Kidney capillary endothelial cell (primary cell): ENCODE measurements at regions not wholly inside any gene's neighbourhood (a gene's known extent, or its start where the extent isn't known, plus 50 kb on each side); places are given as distances from the start of the nearest gene placed in this dataset.
A peak's percentile ranks its signal among the peaks of the same experiment; 100 is the strongest.
"Not testable (repeated sequence)": the region's sequence is repeated elsewhere in the genome, so short reads cannot be mapped to it uniquely, and the experiment has no call there.

Experiments
- DNase-seq: peaks from one replicate; pipeline ENCODE4 v3.0.0-alpha.2; 2018; ENCODE audit warnings: low spot score

DNA sequence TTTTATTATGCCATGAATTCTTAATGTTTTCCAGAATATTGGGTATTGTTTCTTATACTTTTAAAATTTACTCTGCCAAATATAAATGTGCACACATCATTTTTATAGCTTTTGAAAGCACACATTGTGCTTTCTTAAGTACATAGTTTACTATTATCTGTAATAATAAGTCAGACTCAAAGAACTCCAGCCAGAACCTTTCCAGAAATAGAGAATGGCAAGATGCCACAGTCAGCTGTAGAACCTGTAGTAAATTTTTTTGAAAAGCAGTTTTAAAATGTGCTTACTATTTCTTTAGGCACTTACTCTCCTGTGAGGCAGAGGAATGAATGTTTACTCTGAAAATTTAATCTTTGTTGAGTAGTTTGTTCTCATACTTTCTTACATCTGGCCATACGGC, 1287.1 kb downstream of the PCDH9 start:
- no peak for DNase-seq

- DNase-seq = no peak
Measured at GRCh38 chr13:65940720-65941119, 1289.4 kb downstream of the PCDH9 start.

DNA sequence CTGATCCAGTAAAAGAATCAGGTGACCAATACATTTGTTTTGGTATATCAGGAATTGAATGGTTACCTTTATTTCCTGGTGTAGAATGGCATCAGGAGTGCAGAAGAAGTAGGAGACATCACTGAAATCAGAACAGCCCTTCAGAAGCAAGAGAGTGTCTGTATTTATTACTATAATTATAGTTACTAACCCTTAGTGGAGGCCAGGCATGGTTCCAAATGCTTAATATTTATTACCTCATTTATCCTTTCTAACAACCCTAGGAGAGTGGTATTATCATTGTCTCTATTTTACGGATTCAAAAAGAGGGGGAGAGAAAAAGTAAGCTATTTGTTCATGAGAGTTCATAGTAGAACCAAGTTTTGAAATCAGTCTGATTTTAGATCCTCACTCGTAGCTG, 1292.9 kb downstream of the PCDH9 start:
- DNase-seq = no peak

- DNase-seq = no peak
Measured at GRCh38 chr13:65936249-65936648, 1293.9 kb downstream of the PCDH9 start.

- DNase-seq = no peak
Measured at GRCh38 chr13:65932587-65933239, 1297.4 kb downstream of the PCDH9 start.

GRCh38 chr13:65932013-65932412, 1298.1 kb downstream of the PCDH9 start:
- no peak for DNase-seq

DNA sequence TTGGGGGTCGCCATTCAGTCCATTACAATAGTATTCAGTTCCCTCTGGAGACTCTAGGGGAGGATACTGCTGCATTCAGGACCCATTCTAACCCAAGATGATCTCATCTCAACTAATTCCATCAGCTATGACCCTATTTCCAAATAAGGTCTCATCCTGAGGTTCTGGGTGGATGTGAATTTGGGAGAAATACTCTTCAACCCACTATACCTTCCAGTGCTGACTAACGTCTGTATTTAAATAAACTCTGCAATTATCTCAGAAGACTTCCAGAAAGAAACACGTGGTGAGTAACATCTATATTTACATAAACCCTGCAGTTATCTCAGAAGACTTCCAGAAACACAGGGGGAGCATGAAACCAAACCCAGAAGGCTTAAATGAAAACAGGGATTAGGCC, 1300.7 kb downstream of the PCDH9 start:
- no peak for DNase-seq

- DNase-seq = no peak
Measured at GRCh38 chr13:65926750-65927171, 1303.4 kb downstream of the PCDH9 start.

GRCh38 chr13:65922846-65923245, 1307.3 kb downstream of the PCDH9 start:
- DNase-seq = not testable (repeated sequence)

GRCh38 chr13:65921933-65922332, 1308.2 kb downstream of the PCDH9 start:
- DNase-seq = no peak

- no peak for DNase-seq
Measured at GRCh38 chr13:65917731-65918130, 1312.4 kb downstream of the PCDH9 start.

- no peak for DNase-seq
Measured at GRCh38 chr13:65915195-65915594, 1314.9 kb downstream of the PCDH9 start.

- peak; percentile 88 for DNase-seq
Measured at GRCh38 chr13:65914716-65915115, 1315.4 kb downstream of the PCDH9 start.

DNA sequence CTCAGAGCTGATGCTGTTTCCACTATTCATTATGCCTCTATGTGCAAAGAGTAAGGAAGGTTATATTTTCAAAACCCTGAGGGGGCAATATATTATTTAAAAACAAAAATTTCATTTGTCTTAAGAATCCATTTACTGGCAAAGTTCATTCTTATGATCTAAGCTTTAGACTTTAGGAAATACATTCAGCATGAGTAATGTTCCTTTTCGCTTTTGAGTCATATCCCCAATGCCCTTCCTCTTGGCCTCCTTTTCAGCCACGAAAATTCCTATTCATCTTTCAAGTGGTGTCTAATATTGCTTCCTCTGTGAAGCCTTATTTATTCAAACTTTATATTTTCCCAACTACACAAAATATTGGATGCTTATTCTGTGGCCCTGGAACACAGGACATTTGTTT, 1317.0 kb downstream of the PCDH9 start:
- DNase-seq = peak; percentile 84

DNA sequence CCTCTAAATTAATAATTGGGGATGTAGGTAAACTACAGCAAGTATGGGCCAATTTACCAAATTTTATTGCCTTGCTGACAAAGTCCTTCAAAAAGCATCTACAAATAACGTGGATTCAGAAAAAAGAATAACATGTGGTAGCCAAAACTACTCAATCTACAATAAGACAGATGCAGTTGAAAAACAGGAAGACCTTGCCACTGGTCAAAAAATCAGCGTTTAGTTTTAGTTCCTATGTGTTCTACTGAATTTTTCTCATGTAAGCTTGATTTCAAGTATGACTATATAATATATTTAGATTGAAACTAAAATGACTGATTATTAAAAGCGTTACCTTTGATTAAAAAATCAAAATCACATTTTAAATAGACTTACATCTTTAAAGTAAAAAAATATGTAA, 1317.6 kb downstream of the PCDH9 start:
- peak; percentile 15 for DNase-seq

DNA sequence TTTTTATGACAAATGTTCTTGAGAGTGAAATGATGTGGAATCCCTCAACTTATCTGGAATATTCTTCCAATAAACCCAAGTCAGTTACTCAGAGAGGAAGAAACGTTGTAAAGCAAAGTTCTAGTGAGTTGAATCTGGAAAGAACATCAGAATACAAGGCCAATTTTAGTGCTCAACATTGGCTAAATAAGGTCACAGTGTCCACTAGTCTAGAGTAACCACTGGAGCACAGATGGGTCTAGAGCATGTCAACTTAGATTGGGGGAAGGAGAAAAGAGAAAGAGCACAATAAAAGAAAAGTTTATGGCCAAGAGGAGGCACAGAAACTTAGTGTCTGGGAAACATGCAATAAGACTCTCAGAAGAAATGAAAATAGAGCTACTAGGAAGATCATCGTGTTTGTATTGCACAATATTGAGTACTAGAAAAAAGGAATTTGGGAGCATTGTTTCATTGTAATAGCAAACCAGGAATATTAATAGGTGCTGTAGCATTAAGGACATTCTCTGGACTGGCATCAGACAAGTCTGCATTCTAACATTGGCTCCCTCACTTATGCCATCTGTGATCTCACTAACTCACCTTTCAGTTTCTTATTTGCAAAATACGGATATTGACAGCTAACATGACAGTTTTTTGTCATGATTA, 1318.5 kb downstream of the PCDH9 start:
- DNase-seq = no peak

DNA sequence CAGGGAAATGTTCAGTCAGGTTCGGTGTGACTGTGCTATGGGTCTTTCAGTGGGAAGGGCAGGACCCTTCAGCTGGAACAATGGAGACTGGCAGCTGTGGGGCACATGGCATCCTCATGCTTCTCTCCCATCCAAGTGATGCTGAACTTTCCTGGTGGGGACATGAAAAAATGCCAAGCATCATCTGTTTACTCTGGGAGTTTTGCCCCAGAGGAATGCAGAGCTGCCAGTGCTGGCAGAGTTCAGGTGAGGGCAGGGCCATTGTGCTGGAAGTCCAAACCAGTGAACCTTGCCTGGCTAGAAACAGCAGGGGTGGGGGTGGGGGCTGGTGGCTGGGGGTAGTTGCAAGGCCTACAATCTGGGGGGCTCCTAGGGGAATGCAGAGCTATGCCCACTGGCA, 1320.6 kb downstream of the PCDH9 start:
- no peak for DNase-seq

DNA sequence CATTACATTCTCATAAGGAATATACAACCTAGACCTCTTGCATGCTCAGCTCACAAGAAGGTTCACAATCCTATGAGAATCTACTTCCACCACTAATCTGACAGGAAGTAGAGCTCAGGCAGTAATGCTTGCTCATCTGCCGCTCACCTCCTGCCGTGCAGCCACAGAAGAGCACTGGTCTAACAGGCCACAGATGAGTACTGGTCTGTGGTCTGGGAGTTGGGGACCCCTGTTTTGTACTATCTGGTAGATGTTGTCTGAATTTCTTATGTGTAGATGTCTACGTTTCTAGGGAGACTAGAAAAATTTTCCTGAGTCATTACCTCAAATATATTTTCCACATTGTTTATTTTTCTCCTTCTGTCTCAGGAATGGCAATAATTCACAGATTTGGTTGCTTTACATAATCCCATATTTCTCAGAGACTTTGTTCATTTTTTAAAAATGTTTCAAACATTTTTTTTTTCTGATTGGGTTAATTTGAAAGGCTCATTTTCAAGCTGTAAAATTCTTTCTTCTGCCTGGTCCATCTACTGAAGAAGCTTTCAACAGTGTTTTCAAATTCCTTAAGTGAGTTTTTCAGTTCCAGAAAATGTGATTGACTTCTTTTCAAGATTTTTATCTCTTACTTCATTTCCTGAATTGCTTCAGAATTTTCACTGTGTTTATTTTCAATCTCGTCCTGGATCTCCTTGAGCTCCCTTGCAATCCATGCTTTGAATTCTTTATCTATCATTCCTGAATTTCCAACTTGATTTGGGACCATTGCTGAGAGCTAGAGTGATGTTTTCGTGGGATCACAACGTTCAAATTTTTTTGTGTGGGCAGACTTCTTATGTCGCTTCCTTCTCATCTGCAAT, 1322.2 kb downstream of the PCDH9 start:
- peak; percentile 27 for DNase-seq

DNA sequence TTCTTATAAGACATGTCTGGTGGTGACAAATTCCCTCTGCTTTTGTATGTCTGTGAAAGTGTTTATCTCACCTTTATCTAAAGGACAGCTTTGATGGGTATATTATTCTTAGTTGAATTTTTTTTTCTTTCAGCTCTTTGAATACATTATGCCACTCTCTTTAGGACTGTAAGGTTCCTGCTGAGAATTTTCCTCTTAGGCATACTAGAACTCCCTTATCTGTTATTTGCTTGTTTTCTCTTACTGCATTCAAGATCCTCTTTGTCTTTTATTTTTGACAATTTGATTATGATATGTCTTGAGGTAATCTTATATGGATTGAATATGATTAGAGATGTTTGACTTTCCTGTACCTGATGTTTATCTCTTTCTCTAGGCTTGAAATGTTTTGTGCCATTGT, 1328.4 kb downstream of the PCDH9 start:
- DNase-seq = no peak

DNA sequence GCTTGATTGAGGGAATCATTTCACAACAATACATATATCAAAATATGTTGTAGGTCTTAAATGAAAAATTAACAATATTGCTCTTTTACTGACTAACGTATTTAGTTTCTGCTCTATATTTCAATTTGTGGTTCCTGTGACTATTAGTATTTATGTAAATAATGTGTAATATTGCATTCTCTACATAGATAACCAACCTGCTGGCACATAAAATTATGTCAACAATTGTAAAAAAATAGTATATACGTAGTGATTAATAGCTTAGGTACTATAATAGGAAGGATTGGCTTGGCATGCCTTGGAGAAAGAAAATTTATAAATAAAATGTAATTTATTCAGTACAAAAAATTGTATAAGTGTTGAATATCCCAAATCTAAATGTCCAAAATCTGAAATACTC, 1336.1 kb downstream of the PCDH9 start:
- no peak for DNase-seq

- DNase-seq = peak; percentile 93
Measured at GRCh38 chr13:65892859-65893258, 1337.3 kb downstream of the PCDH9 start.

GRCh38 chr13:65889368-65889767, 1340.8 kb downstream of the PCDH9 start:
- DNase-seq = no peak

DNA sequence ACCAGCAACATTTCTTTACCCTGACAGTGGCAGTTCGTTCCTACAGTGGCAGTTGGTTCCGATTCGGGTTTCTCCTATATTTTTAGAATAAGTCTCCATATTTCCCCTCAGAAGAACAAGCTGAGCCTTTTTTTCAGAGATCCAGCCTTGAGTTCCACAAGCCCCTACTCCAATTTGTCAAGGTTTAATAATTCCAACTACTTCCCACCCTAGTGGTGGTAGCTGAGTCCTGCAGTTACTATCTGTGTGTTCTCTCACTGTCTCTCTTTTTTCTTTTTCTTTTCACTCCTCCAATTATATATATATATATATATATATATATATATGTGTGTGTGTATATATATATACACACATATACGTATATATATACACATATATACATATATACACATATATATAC, 1347.3 kb downstream of the PCDH9 start:
- no peak for DNase-seq
